GM23338 (cell line): ENCODE measurements at regions not wholly inside any gene's neighbourhood (a gene's known extent, or its start where the extent isn't known, plus 50 kb on each side); places are given as distances from the start of the nearest gene placed in this dataset.

ENCODE experiments used
- CREB1 ChIP-seq: fragments of 250-450 bp; sonication (Bioruptor Pico); IDR thresholded peaks from 2 replicates; pipeline ENCODE4 v1.5.0; 2020; ENCODE audit warnings: low read depth, mild to moderate bottlenecking, moderate library complexity
- EZH2 ChIP-seq: fragments of 200-600 bp; sonication (generic); IDR thresholded peaks from one replicate; pipeline ENCODE4 v1.8.0; 2017; ENCODE audit warnings: antibody characterized with exemption, mild to moderate bottlenecking, low read depth; ENCODE audit not compliant: unreplicated experiment
- EZH2phosphoT487 ChIP-seq: fragments of 200-600 bp; sonication (generic); IDR thresholded peaks from one replicate; pipeline ENCODE4 v1.8.1; 2018; ENCODE audit warnings: antibody characterized with exemption; ENCODE audit not compliant: unreplicated experiment
- JUNB ChIP-seq: IDR thresholded peaks from one replicate; pipeline ENCODE4 v1.6.1; 2016; ENCODE audit warnings: antibody characterized with exemption; ENCODE audit not compliant: unreplicated experiment
- POLR2AphosphoS5 ChIP-seq: IDR thresholded peaks from 2 replicates; pipeline ENCODE4 v1.6.1; 2016; ENCODE audit warnings: antibody characterized with exemption, low read depth
- TF ChIP-seq, protein P1 (sequence below), 2 experiments: fragments of 200-600 bp in 1 of 2; sonication (generic) in 1 of 2; conservative IDR thresholded peaks; 2 replicates each; pipeline versions ENCODE4 v1.5.1 to v1.6.1; 2016 to 2017; ENCODE audit warnings: antibody characterized with exemption in 2 of 2, low read depth in 2 of 2, mild to moderate bottlenecking in 2 of 2, moderate library complexity in 1 of 2
- TF ChIP-seq, protein P2 (sequence below): IDR thresholded peaks from one replicate; pipeline ENCODE4 v1.6.1; 2018; ENCODE audit warnings: antibody characterized with exemption; ENCODE audit not compliant: unreplicated experiment

DNA sequence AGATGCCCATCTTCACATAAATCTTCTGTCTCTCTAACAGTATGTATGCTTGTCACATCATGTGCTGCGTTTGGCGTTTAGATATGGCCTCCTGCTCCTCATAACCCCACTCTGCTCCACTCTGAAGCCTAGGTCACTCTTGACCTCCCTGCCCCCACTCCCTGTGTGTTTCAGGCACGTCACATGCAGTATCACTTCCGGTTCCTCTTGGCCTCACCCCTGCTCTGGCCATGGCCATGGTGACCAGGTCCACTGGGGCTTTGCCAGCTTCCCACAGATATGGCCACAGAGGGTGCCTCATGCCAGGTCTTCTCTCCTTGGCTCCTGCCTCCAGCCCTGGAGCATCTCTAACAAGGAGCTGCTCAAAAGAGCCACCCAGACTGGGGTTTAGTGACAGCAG lies 160.0 kb downstream of the RNF152 start:
- no peak for TF ChIP-seq EZH2
- no peak for TF ChIP-seq POLR2AphosphoS5
- TF ChIP-seq, protein P1, sequence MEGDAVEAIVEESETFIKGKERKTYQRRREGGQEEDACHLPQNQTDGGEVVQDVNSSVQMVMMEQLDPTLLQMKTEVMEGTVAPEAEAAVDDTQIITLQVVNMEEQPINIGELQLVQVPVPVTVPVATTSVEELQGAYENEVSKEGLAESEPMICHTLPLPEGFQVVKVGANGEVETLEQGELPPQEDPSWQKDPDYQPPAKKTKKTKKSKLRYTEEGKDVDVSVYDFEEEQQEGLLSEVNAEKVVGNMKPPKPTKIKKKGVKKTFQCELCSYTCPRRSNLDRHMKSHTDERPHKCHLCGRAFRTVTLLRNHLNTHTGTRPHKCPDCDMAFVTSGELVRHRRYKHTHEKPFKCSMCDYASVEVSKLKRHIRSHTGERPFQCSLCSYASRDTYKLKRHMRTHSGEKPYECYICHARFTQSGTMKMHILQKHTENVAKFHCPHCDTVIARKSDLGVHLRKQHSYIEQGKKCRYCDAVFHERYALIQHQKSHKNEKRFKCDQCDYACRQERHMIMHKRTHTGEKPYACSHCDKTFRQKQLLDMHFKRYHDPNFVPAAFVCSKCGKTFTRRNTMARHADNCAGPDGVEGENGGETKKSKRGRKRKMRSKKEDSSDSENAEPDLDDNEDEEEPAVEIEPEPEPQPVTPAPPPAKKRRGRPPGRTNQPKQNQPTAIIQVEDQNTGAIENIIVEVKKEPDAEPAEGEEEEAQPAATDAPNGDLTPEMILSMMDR (conservative IDR thresholded peaks at IDR 0.05; ENCODE audit: low read depth in 2 of 2) = no peak
- TF ChIP-seq CREB1 (CRISPR knock-in tag) = no peak
- TF ChIP-seq EZH2phosphoT487 = no peak
- no peak for TF ChIP-seq JUNB
- TF ChIP-seq, protein P2, sequence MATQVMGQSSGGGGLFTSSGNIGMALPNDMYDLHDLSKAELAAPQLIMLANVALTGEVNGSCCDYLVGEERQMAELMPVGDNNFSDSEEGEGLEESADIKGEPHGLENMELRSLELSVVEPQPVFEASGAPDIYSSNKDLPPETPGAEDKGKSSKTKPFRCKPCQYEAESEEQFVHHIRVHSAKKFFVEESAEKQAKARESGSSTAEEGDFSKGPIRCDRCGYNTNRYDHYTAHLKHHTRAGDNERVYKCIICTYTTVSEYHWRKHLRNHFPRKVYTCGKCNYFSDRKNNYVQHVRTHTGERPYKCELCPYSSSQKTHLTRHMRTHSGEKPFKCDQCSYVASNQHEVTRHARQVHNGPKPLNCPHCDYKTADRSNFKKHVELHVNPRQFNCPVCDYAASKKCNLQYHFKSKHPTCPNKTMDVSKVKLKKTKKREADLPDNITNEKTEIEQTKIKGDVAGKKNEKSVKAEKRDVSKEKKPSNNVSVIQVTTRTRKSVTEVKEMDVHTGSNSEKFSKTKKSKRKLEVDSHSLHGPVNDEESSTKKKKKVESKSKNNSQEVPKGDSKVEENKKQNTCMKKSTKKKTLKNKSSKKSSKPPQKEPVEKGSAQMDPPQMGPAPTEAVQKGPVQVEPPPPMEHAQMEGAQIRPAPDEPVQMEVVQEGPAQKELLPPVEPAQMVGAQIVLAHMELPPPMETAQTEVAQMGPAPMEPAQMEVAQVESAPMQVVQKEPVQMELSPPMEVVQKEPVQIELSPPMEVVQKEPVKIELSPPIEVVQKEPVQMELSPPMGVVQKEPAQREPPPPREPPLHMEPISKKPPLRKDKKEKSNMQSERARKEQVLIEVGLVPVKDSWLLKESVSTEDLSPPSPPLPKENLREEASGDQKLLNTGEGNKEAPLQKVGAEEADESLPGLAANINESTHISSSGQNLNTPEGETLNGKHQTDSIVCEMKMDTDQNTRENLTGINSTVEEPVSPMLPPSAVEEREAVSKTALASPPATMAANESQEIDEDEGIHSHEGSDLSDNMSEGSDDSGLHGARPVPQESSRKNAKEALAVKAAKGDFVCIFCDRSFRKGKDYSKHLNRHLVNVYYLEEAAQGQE = no peak
